Fibroblast of lung (primary cell): ENCODE measurements at regions not wholly inside any gene's neighbourhood (a gene's known extent, or its start where the extent isn't known, plus 50 kb on each side); places are given as distances from the start of the nearest gene placed in this dataset.

Source experiments
- CTCF ChIP-seq, 2 donors: IDR thresholded peaks in 1 of 2; conservative IDR thresholded peaks in 1 of 2; 1 replicate in 1 of 2; 2 replicates in 1 of 2; pipeline ENCODE4 v1.5.1; 2011 to 2012; ENCODE audit warnings: low read length in 2 of 2, control low read depth in 1 of 2, inconsistent platforms in 1 of 2, low read depth in 1 of 2, mild to moderate bottlenecking in 1 of 2
- EZH2 ChIP-seq: IDR thresholded peaks from 2 replicates; pipeline ENCODE4 v1.5.1; 2012; ENCODE audit warnings: low read length, control low read depth, mild to moderate bottlenecking; ENCODE audit errors: missing control alignments

- TF ChIP-seq CTCF (conservative IDR thresholded peaks at IDR 0.05 in 1 of 2, IDR thresholded peaks at IDR 0.05 in 1 of 2; ENCODE audit: low read depth in 1 of 2, low read length in 2 of 2), result no peak
- no peak for TF ChIP-seq EZH2
Measured at GRCh38 chr16:51464996-51465395, 313.9 kb upstream of the SALL1 start.
